GM10266 (cell line): ENCODE measurements at regions not wholly inside any gene's neighbourhood (a gene's known extent, or its start where the extent isn't known, plus 50 kb on each side); places are given as distances from the start of the nearest gene placed in this dataset.
"Not testable (repeated sequence)": the region's sequence is repeated elsewhere in the genome, so short reads cannot be mapped to it uniquely, and the experiment has no call there.

Source experiments
- DNase-seq: peaks from one replicate; pipeline ENCODE4 v3.0.0; 2012; ENCODE audit errors: extremely low spot score
- TF ChIP-seq, protein P1 (sequence below): IDR thresholded peaks from 2 replicates; pipeline ENCODE4 v1.5.1; 2012; ENCODE audit warnings: mild to moderate bottlenecking, low read depth; ENCODE audit not compliant: control insufficient read depth, insufficient read depth; ENCODE audit errors: missing control alignments

DNA sequence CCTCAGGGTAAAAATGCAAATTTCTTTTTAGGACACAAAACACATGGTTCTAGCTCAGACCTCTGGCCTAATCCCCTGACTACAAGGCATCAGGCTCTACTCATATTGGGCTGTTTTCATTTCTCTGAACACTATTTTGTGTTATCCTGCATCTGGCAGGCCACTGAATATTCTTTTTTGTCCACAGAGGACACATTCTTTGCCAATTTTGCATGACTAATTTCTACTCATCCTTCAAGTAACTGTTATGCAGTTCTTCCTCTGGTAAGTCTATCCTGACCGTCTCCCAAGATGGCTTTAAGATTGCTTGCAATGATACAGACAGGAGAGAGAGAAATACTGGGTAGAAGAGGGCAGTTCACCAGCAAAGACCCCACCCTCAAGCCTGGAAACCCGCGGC is 107.6 kb upstream of the RGPD4 start:
- TF ChIP-seq, protein P1, sequence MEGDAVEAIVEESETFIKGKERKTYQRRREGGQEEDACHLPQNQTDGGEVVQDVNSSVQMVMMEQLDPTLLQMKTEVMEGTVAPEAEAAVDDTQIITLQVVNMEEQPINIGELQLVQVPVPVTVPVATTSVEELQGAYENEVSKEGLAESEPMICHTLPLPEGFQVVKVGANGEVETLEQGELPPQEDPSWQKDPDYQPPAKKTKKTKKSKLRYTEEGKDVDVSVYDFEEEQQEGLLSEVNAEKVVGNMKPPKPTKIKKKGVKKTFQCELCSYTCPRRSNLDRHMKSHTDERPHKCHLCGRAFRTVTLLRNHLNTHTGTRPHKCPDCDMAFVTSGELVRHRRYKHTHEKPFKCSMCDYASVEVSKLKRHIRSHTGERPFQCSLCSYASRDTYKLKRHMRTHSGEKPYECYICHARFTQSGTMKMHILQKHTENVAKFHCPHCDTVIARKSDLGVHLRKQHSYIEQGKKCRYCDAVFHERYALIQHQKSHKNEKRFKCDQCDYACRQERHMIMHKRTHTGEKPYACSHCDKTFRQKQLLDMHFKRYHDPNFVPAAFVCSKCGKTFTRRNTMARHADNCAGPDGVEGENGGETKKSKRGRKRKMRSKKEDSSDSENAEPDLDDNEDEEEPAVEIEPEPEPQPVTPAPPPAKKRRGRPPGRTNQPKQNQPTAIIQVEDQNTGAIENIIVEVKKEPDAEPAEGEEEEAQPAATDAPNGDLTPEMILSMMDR = no peak
- no peak for DNase-seq

DNA sequence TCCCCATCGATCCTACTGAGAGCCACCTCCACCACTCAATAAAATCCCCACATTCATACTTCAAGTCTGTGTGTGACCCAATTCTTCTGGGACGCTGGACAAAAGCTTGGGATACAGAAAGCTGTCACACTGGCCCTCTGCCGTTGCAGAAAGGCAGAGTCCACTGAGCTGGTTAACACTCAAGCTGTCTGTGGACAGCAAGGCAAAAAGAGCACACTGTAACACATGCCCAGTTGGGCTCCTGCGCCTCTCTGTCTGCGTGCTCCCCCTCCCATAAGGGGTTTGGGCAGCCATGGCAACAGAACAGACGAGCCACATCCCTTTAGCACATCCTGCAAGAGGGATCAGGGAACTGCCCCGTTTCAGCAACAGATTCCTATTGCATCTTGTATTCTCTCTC is 106.9 kb upstream of the RGPD4 start:
- DNase-seq = no peak
- TF ChIP-seq, protein P1 = no peak

GRCh38 chr2:107721178-107721577 is 105.5 kb upstream of the RGPD4 start:
- TF ChIP-seq, protein P1 = no peak
- DNase-seq = no peak

GRCh38 chr2:107721586-107721985 is 105.1 kb upstream of the RGPD4 start:
- TF ChIP-seq, protein P1 = no peak
- no peak for DNase-seq

DNA sequence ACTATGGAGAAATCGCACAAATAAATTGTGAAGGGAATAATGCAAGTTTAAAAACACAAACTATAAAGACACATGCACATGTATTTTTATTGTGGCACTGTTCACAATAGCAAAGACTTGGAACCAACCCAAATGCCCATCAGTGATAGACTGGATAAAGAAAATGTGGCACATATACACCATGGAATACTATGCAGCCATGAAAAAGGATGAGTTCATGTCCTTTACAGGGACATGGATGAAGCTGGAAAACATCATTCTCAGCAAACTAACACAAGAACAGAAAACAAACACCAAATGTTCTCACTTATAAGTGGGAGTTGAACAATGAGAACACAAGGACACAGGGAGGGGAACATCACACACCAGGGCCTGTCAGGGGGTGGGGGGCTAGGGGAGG is 100.9 kb upstream of the RGPD4 start:
- not testable (repeated sequence) for DNase-seq

DNA sequence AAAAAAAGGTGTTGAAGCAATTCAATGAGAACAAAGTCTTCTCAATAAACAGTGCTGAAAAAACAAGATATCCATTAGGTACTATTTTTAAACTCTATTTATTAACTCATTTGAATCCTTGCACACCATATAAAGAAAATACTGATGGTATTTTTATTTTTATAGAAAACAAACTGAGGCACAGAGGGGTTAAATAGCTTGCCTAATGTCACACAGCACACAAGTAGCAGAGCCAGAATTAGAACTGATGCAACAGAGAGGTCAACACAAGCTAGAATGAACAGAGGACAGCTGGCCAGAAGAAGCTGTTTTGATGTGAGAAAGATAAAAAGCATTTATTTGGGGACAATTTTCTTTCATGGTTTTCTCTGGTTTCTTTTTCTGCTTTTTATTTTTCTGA is 99.4 kb upstream of the RGPD4 start:
- no peak for DNase-seq
- TF ChIP-seq, protein P1 = no peak

- TF ChIP-seq, protein P1 = no peak
- no peak for DNase-seq
Observed at GRCh38 chr2:107728586-107728985, 98.1 kb upstream of the RGPD4 start.

- no peak for DNase-seq
- TF ChIP-seq, protein P1 = no peak
Observed at GRCh38 chr2:107729440-107729839, 97.3 kb upstream of the RGPD4 start.
